GM23248 (cell line): ENCODE measurements at regions not wholly inside any gene's neighbourhood (a gene's known extent, or its start where the extent isn't known, plus 50 kb on each side); places are given as distances from the start of the nearest gene placed in this dataset.

Experiments
- DNase-seq: peaks from one replicate; pipeline ENCODE4 v3.0.0-alpha.2; 2015
- H2AFZ ChIP-seq: fragments of 200-600 bp; sonication (generic); 2 replicates; pipeline ENCODE4 v1.6.1; 2016; ENCODE audit warnings: antibody characterized with exemption
- H3F3A ChIP-seq: fragments of 200-600 bp; sonication (generic); 2 replicates; pipeline ENCODE4 v1.6.1; 2016; ENCODE audit warnings: mild to moderate bottlenecking, antibody characterized with exemption, mixed run types; ENCODE audit not compliant: insufficient read depth
- H3K27ac ChIP-seq: fragments of 200-600 bp; sonication (generic); 2 replicates; pipeline ENCODE4 v1.5.1; 2016; ENCODE audit warnings: mild to moderate bottlenecking
- H3K27me3 ChIP-seq: fragments of 200-600 bp; sonication (generic); replicated peaks from 2 replicates; pipeline ENCODE4 v1.6.1; 2016; ENCODE audit warnings: mild to moderate bottlenecking; ENCODE audit not compliant: insufficient read depth
- H3K36me3 ChIP-seq: fragments of 200-600 bp; sonication (generic); 2 replicates; pipeline ENCODE4 v1.6.1; 2016; ENCODE audit warnings: low read depth, mild to moderate bottlenecking
- H3K4me1 ChIP-seq: fragments of 200-600 bp; sonication (generic); 2 replicates; pipeline ENCODE4 v1.6.1; 2016; ENCODE audit warnings: mild to moderate bottlenecking; ENCODE audit not compliant: insufficient read depth
- H3K4me2 ChIP-seq: fragments of 200-600 bp; sonication (generic); one replicate; pipeline ENCODE4 v1.6.1; 2016; ENCODE audit warnings: mild to moderate bottlenecking; ENCODE audit not compliant: unreplicated experiment
- H3K4me3 ChIP-seq: fragments of 200-600 bp; sonication (generic); 2 replicates; pipeline ENCODE4 v1.5.1; 2016; ENCODE audit warnings: mild to moderate bottlenecking
- H3K79me2 ChIP-seq: fragments of 200-600 bp; sonication (generic); 2 replicates; pipeline ENCODE4 v1.6.1; 2016; ENCODE audit warnings: mild to moderate bottlenecking; ENCODE audit not compliant: insufficient read depth
- H3K9ac ChIP-seq: fragments of 200-600 bp; sonication (generic); 2 replicates; pipeline ENCODE4 v1.6.1; 2016; ENCODE audit warnings: mild to moderate bottlenecking
- H3K9me2 ChIP-seq: fragments of 200-600 bp; sonication (generic); 2 replicates; pipeline ENCODE4 v1.6.1; 2016; ENCODE audit warnings: mixed run types, mild to moderate bottlenecking, moderate library complexity; ENCODE audit not compliant: insufficient read depth
- H3K9me3 ChIP-seq: fragments of 200-600 bp; sonication (generic); one replicate; pipeline ENCODE4 v1.6.1; 2017; ENCODE audit warnings: low read depth
- H4K20me1 ChIP-seq: fragments of 200-600 bp; sonication (generic); 2 replicates; pipeline ENCODE4 v1.6.0; 2016; ENCODE audit not compliant: insufficient read depth
- EZH2 ChIP-seq: fragments of 200-600 bp; sonication (generic); IDR thresholded peaks from 2 replicates; pipeline ENCODE4 v1.6.1; 2018; ENCODE audit warnings: antibody characterized with exemption, mild to moderate bottlenecking; ENCODE audit not compliant: insufficient read depth, poor library complexity, severe bottlenecking
- EZH2phosphoT487 ChIP-seq: fragments of 200-600 bp; sonication (generic); IDR thresholded peaks from 2 replicates; pipeline ENCODE4 v1.6.1; 2018; ENCODE audit warnings: antibody characterized with exemption, moderate library complexity, mild to moderate bottlenecking, low read depth; ENCODE audit not compliant: insufficient read depth
- WGBS, 2 experiments: methylation state at CpG; one replicate each; pipeline ENCODE4 v1.1.6; 2015 to 2017; ENCODE audit warnings: low lambda C conversion rate in 2 of 2, low coverage in 1 of 2; ENCODE audit errors: missing lambda C conversion rate in 2 of 2; 5-methylcytosine and 5-hydroxymethylcytosine counted together
- in situ Hi-C: fragments of 300-500 bp; cut with MboI; formaldehyde crosslinking; loops from 2 replicates; pipeline ENCODE4 v1.15.0; 2020

GRCh38 chr19:27881213-27881612, 1331.7 kb downstream of the UQCRFS1 start:
- no peaks in the 10 kb centered on the region for H3K4me1 ChIP-seq
- no peaks in the 10 kb centered on the region for H3K27me3 ChIP-seq
- no peaks in the 10 kb centered on the region for H3F3A ChIP-seq
- no peaks in the 10 kb centered on the region for H3K9me3 ChIP-seq
- H2AFZ ChIP-seq: no peak overlapping the region
- in situ Hi-C loops: no loop called here
- WGBS, 2 experiments: 50 to 53% methylated on average over 3 of the region's 3 CpGs
- H3K36me3 ChIP-seq: no peaks in the 10 kb centered on the region
- H3K4me3 ChIP-seq: no peak overlapping the region
- DNase-seq: no peak
- H3K79me2 ChIP-seq: no peaks in the 10 kb centered on the region
- no peak overlapping the region for H3K4me2 ChIP-seq
- H3K9me2 ChIP-seq: no peaks in the 10 kb centered on the region
- no peaks in the 10 kb centered on the region for H4K20me1 ChIP-seq
- no peak overlapping the region for H3K9ac ChIP-seq
- H3K27ac ChIP-seq: no peak overlapping the region
- TF ChIP-seq EZH2: no peak

DNA sequence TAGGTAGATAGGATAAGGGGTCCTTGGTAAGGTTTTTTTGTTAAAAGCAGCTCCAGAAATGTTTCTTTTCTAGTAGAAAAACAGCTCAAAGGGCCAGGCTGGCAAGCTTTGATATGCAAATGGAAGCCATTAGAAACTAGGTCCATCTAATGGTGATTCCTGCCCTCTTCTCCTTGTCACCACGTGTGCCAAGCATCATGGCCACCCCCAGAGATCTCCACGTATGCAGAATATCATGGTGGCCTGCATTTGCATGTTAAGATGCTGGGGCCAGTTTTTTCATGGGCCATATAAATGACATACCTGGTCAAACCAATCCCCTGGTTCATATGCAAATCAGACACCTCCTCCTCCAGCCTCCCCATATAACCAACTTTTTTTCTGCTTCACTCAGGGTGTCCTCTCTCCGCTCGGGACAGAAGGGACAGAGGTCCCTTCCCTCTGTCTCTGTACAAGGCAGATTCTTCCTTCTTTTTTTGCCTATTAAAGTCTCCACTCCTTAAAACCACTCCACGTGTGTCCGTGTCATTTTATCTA, 1335.9 kb downstream of the UQCRFS1 start:
- in situ Hi-C loops: no loop called here
- Histone ChIP-seq H4K20me1 (no peaks in the 10 kb centered on the region), H3K4me3 (no peak overlapping the region), H3K79me2 (no peaks in the 10 kb centered on the region), H3K4me2 (no peak overlapping the region), H2AFZ (no peak overlapping the region), H3K4me1 (no peaks in the 10 kb centered on the region), H3K9me2 (no peaks in the 10 kb centered on the region), H3F3A (no peaks in the 10 kb centered on the region), H3K36me3 (no peaks in the 10 kb centered on the region), H3K9ac (no peak overlapping the region), H3K27ac (no peak overlapping the region), H3K27me3 (no peaks in the 10 kb centered on the region), H3K9me3 (no peaks in the 10 kb centered on the region)
- WGBS, 2 experiments: 25 to 33% methylated on average over 6 of the region's 6 CpGs
- no peak for TF ChIP-seq EZH2
- no peak for TF ChIP-seq EZH2phosphoT487
- no peak for DNase-seq

- Histone ChIP-seq H3F3A (no peaks in the 10 kb centered on the region), H3K9ac (no peak overlapping the region), H3K9me3 (no peaks in the 10 kb centered on the region), H3K36me3 (no peaks in the 10 kb centered on the region), H3K9me2 (no peaks in the 10 kb centered on the region), H4K20me1 (no peaks in the 10 kb centered on the region), H2AFZ (no peak overlapping the region), H3K79me2 (no peaks in the 10 kb centered on the region), H3K4me3 (no peak overlapping the region), H3K27ac (no peak overlapping the region), H3K4me1 (no peaks in the 10 kb centered on the region), H3K4me2 (no peak overlapping the region), H3K27me3 (no peaks in the 10 kb centered on the region)
- TF ChIP-seq EZH2 (no peak), EZH2phosphoT487 (no peak)
- DNase-seq: no peak
- in situ Hi-C loops: no loop called here
- WGBS, 2 experiments: 6 to 11% methylated on average over 3 of the region's 3 CpGs
These were observed 1336.5 kb downstream of the UQCRFS1 start for GRCh38 chr19:27876489-27876888.

DNA sequence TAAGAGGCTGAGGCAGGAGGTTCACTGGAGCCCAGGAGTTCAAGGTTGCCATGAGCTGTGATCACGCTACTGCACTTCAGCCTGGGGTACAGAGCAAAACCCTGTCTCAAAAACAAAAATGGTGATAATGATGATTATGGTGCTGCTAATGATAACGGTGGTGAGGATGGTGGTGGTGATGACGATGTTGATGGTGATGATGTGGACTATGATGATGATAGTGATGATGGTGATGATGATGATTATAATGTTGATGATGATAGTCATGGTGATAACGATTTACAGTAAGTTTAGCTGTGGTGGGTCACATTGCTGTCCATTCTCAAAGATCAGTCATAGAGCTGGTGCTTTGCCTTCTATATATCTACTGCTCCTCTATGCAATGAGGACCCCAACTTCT, 1340.6 kb downstream of the UQCRFS1 start:
- Histone ChIP-seq H3K9ac (no peak overlapping the region), H4K20me1 (no peaks in the 10 kb centered on the region), H3F3A (no peaks in the 10 kb centered on the region), H3K36me3 (no peaks in the 10 kb centered on the region), H3K9me2 (no peaks in the 10 kb centered on the region), H3K79me2 (no peaks in the 10 kb centered on the region), H3K4me3 (no peak overlapping the region), H3K4me2 (no peak overlapping the region), H3K27ac (no peak overlapping the region), H2AFZ (no peak overlapping the region), H3K27me3 (no peaks in the 10 kb centered on the region), H3K4me1 (no peaks in the 10 kb centered on the region), H3K9me3 (no peaks in the 10 kb centered on the region)
- no peak for TF ChIP-seq EZH2
- no peak for TF ChIP-seq EZH2phosphoT487
- in situ Hi-C loops: no loop called here
- WGBS, 2 experiments: 19 to 24% methylated on average over 4 of the region's 4 CpGs
- DNase-seq: no peak

DNA sequence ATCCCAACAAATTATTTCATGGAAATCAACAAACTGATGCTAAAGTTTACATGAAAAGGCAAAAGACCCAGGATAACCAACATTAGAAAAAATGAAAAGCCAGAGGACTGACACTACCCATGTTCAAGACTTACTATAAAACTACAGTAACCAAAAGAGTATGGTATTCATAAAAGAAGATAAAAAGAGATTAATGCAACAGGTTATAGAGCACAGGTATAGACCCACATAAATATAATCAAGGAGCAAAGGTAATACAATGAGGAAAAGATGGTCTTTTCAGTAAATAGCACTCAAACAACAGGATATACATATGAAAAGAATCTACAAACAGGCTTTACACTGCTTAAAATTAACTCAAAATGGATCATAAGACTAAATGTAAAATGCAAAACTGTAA, 1342.7 kb downstream of the UQCRFS1 start:
- H3K9me3 ChIP-seq: no peaks in the 10 kb centered on the region
- in situ Hi-C loops: no loop called here
- H3K4me2 ChIP-seq: no peak overlapping the region

More for the DNA sequence above, 1342.7 kb downstream of the UQCRFS1 start:
- no peaks in the 10 kb centered on the region for H3K27me3 ChIP-seq
- no peak for TF ChIP-seq EZH2
- TF ChIP-seq EZH2phosphoT487: no peak
- no peaks in the 10 kb centered on the region for H3K79me2 ChIP-seq
- no peaks in the 10 kb centered on the region for H3K9me2 ChIP-seq
- H4K20me1 ChIP-seq: no peaks in the 10 kb centered on the region
- no peak overlapping the region for H3K27ac ChIP-seq
- no peak overlapping the region for H3K4me3 ChIP-seq
- DNase-seq: no peak
- H3F3A ChIP-seq: no peaks in the 10 kb centered on the region
- no peaks in the 10 kb centered on the region for H3K4me1 ChIP-seq
- H2AFZ ChIP-seq: no peak overlapping the region
- no peak overlapping the region for H3K9ac ChIP-seq
- no peaks in the 10 kb centered on the region for H3K36me3 ChIP-seq
